GM12878 (cell line): ENCODE measurements at regions not wholly inside any gene's neighbourhood (a gene's known extent, or its start where the extent isn't known, plus 50 kb on each side); places are given as distances from the start of the nearest gene placed in this dataset.

Experiments used
- ATAC-seq: fragments of 200-7000 bp; cut with Tn5 transposase; 3 replicates; pipeline ENCODE4 v1.9.1; 2020; ENCODE audit warnings: mild to moderate bottlenecking, moderate library complexity
- BruUV-seq: library from RNA; stranded (reverse); fragments of 400-500 nt; replicated peaks from 2 replicates; lab custom pipeline; 2021; lab: Mats Ljungman, UMichigan
- CTCF ChIA-PET: fragments of 300-600 bp; sonication (Branson Sonifier 250); formaldehyde crosslinking; extraction: SDS; loops from one replicate; lab custom pipeline; 2021; ENCODE audit warnings: inconsistent platforms; lab: Yijun Ruan, JAX
- POLR2A ChIA-PET: fragments of 350-600 bp; formaldehyde crosslinking; extraction: SDS; loops from one replicate; lab custom pipeline; 2021; ENCODE audit warnings: inconsistent platforms; lab: Charles Lee
- RAD21 ChIA-PET: fragments of 300-600 bp; sonication (Branson Sonifier 250); formaldehyde crosslinking; loops from one replicate; lab custom pipeline; 2023; ENCODE audit warnings: antibody characterized with exemption; ENCODE audit not compliant: unreplicated experiment; lab: Charles Lee
- SMC1A ChIA-PET: fragments of 300-600 bp; sonication (Branson Sonifier 250); formaldehyde crosslinking; loops from one replicate; lab custom pipeline; 2023; ENCODE audit not compliant: unreplicated experiment, uncharacterized antibody; lab: Charles Lee
- DNase-seq: peaks from one replicate; pipeline ENCODE4 v3.0.0-alpha.2; 2011; ENCODE audit warnings: low read depth, low spot score
- FAIRE-seq: peaks from 3 replicates; lab custom pipeline; 2011; peaks lifted over from hg19 to GRCh38; lab: Jason Lieb, UNC
- H2AFZ ChIP-seq: 2 replicates; pipeline ENCODE4 v1.6.0; 2011; ENCODE audit warnings: low read depth, low read length, control low read depth; ENCODE audit not compliant: control insufficient read depth
- H3K27ac ChIP-seq: 2 replicates; pipeline ENCODE4 v1.5.1; 2011; ENCODE audit warnings: control low read depth; ENCODE audit not compliant: control insufficient read depth, insufficient read depth
- H3K27me3 ChIP-seq, 2 experiments: replicated peaks in 1 of 2; 2 replicates each; pipeline versions ENCODE4 v1.6.0 to v1.6.1; 2011; ENCODE audit warnings: low read length in 1 of 2; ENCODE audit not compliant: control insufficient read depth in 2 of 2, insufficient read depth in 2 of 2
- H3K36me3 ChIP-seq, 2 experiments: 2 replicates each; pipeline ENCODE4 v1.5.1; 2011; ENCODE audit warnings: low read length in 1 of 2; ENCODE audit not compliant: control insufficient read depth in 2 of 2, insufficient read depth in 2 of 2
- H3K4me1 ChIP-seq: 2 replicates; pipeline ENCODE4 v1.6.1; 2011; ENCODE audit warnings: mild to moderate bottlenecking, low read length, moderate library complexity, mixed read lengths; ENCODE audit not compliant: control insufficient read depth, insufficient read depth
- H3K4me2 ChIP-seq: 2 replicates; pipeline ENCODE4 v1.6.0; 2011; ENCODE audit warnings: control low read depth; ENCODE audit not compliant: control insufficient read depth, insufficient read depth
- H3K4me3 ChIP-seq: fragments of 200-600 bp; sonication (generic); 2 replicates; pipeline ENCODE4 v1.5.1; 2016
- H3K79me2 ChIP-seq: 2 replicates; pipeline ENCODE4 v1.6.0; 2011; ENCODE audit warnings: low read length; ENCODE audit not compliant: control insufficient read depth, insufficient read depth
- H3K9ac ChIP-seq: 2 replicates; pipeline ENCODE4 v1.8.0; 2011; ENCODE audit warnings: low read length, control low read depth, mixed read lengths; ENCODE audit not compliant: control insufficient read depth, insufficient read depth
- H3K9me3 ChIP-seq: replicated peaks from 3 replicates; pipeline ENCODE4 v1.5.1; 2011; ENCODE audit warnings: mild to moderate bottlenecking, low read length; ENCODE audit not compliant: control insufficient read depth, insufficient read depth
- H4K20me1 ChIP-seq: 2 replicates; pipeline ENCODE4 v1.6.0; 2011; ENCODE audit not compliant: control insufficient read depth, insufficient read depth
- ESRRA ChIP-seq: IDR thresholded peaks from 2 replicates; pipeline ENCODE4 v1.6.1; 2012; ENCODE audit warnings: mild to moderate bottlenecking, low read length, improper control_type of control experiment
- HDAC6 ChIP-seq: fragments of 200-600 bp; sonication (generic); IDR thresholded peaks from one replicate; pipeline ENCODE4 v1.8.0; 2017; ENCODE audit warnings: antibody characterized with exemption; ENCODE audit not compliant: unreplicated experiment
- IKZF2 ChIP-seq, 2 experiments: fragments of 450-650 bp; IDR thresholded peaks; 2 replicates each; pipeline ENCODE4 v1.6.1; 2017; ENCODE audit warnings: mild to moderate bottlenecking in 2 of 2, moderate library complexity in 2 of 2
- MYB ChIP-seq: fragments of 150-350 bp; IDR thresholded peaks from 2 replicates; pipeline ENCODE4 v1.6.1; 2014; ENCODE audit warnings: mild to moderate bottlenecking, low read depth, low read length, borderline replicate concordance
- SUPT20H ChIP-seq: IDR thresholded peaks from 2 replicates; pipeline ENCODE4 v1.6.1; 2011; ENCODE audit warnings: low read depth, mild to moderate bottlenecking, low read length, moderate library complexity, borderline replicate concordance; ENCODE audit not compliant: control insufficient read depth
- ZBTB11 ChIP-seq: fragments of 450-650 bp; formaldehyde crosslinking; IDR thresholded peaks from 2 replicates; pipeline ENCODE4 v1.5.0; 2022; ENCODE audit warnings: mild to moderate bottlenecking, missing genetic modification characterization
- ZNF384 ChIP-seq: IDR thresholded peaks from 2 replicates; pipeline ENCODE4 v1.6.1; 2012; ENCODE audit warnings: low read depth, mild to moderate bottlenecking, low read length, improper control_type of control experiment, borderline replicate concordance
- ZNF592 ChIP-seq: fragments of 450-650 bp; IDR thresholded peaks from 2 replicates; pipeline ENCODE4 v1.6.1; 2017; ENCODE audit warnings: mild to moderate bottlenecking, moderate library complexity
- WGBS: methylation state at CpG from one replicate; pipeline ENCODE4 v1.1.6; 2016; ENCODE audit warnings: low lambda C conversion rate; ENCODE audit not compliant: insufficient replicate concordance, insufficient coverage; ENCODE audit errors: missing lambda C conversion rate; 5-methylcytosine and 5-hydroxymethylcytosine counted together
- in situ Hi-C: fragments of 300-500 bp; cut with MboI; formaldehyde crosslinking; loops from 9 replicates; pipeline ENCODE4 v1.14.3; 2018; ENCODE audit warnings: mixed read lengths
- intact Hi-C: fragments of 100-400 bp; cut with micrococcal nuclease; formaldehyde crosslinking; loops from one replicate; pipeline ENCODE4 v1.14.2; 2022; ENCODE audit not compliant: unreplicated experiment
- TF ChIP-seq, protein P1 (sequence below): IDR thresholded peaks from 2 replicates; pipeline ENCODE4 v1.6.1; 2011; ENCODE audit warnings: borderline replicate concordance, low read depth, mild to moderate bottlenecking, moderate library complexity, mixed read lengths, low read length; ENCODE audit not compliant: insufficient read depth; ENCODE audit errors: extremely low read length

DNA sequence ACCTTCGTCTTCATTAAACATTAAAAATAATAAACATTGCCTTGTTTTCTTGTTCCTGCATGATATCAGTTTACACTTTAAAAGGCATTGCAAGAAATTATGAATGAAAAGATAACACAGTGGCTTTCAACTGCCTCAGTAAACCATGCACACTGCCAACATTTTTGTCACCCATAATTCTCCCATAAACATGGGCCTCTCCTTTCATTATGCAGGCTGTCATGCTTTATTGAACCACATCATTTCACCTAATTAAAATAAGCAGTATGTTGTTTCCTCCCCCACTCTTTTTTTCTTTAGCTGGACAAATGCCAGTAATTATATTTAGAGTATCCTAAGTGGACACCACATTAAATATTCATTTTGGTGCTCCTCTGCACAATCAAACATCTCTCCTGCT is 1566.5 kb upstream of the SLC10A2 start:
- no peak for ATAC-seq
- Histone ChIP-seq H3K27ac (no peak overlapping the region), H4K20me1 (no peaks in the 10 kb centered on the region), H3K27me3 (no peaks in the 10 kb centered on the region), H3K9ac (no peak overlapping the region), H3K4me2 (no peak overlapping the region), H2AFZ (no peak overlapping the region), H3K4me3 (no peak overlapping the region), H3K36me3 (no peaks in the 10 kb centered on the region), H3K9me3 (no peaks in the 10 kb centered on the region), H3K79me2 (no peaks in the 10 kb centered on the region), H3K4me1 (no peaks in the 10 kb centered on the region)
- DNase-seq: no peak
- BruUV-seq: no TSS peak
- ChIA-PET POLR2A (no interaction called here), RAD21 (no interaction called here), SMC1A (interaction anchor here (1.2 kb wide), 1 partner anchor 108 kb away, joined by 3 read pairs; no protein-coding TSS in a partner anchor), CTCF (no interaction called here)
- no peak for FAIRE-seq
- in situ Hi-C loops (no loop called here), intact Hi-C loops (no loop called here)
- 45% methylated on average over 1 of the region's 1 CpG for WGBS
- TF ChIP-seq, protein P1, sequence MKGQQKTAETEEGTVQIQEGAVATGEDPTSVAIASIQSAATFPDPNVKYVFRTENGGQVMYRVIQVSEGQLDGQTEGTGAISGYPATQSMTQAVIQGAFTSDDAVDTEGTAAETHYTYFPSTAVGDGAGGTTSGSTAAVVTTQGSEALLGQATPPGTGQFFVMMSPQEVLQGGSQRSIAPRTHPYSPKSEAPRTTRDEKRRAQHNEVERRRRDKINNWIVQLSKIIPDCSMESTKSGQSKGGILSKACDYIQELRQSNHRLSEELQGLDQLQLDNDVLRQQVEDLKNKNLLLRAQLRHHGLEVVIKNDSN: no peak
- TF ChIP-seq MYB: no peak

- WGBS: 15% methylated on average over 7 of the region's 7 CpGs
- intact Hi-C loops (no loop called here), in situ Hi-C loops (no loop called here)
- H3K9me3 ChIP-seq: no peaks in the 10 kb centered on the region
- no peaks in the 10 kb centered on the region for H3K4me1 ChIP-seq
- ChIA-PET POLR2A (no interaction called here), CTCF (no interaction called here), SMC1A (no interaction called here), RAD21 (no interaction called here)
- DNase-seq: no peak
- no peak overlapping the region for H3K27ac ChIP-seq
- H2AFZ ChIP-seq: no peak overlapping the region
- H3K36me3 ChIP-seq: no peaks in the 10 kb centered on the region
- H3K27me3 ChIP-seq: no peaks in the 10 kb centered on the region
- no peaks in the 10 kb centered on the region for H4K20me1 ChIP-seq
- no TSS peak for BruUV-seq
- ATAC-seq: no peak
- H3K9ac ChIP-seq: no peak overlapping the region
- no peak overlapping the region for H3K4me2 ChIP-seq
- H3K79me2 ChIP-seq: no peaks in the 10 kb centered on the region
- H3K4me3 ChIP-seq: no peak overlapping the region
- no peak for FAIRE-seq
- TF ChIP-seq ZNF384 (no peak), ZBTB11 (no peak), IKZF2 (IDR thresholded peaks at IDR 0.05) (no peak), MYB (no peak), SUPT20H (no peak), HDAC6 (no peak), ESRRA (no peak), ZNF592 (no peak)
Observed at GRCh38 chr13:104625201-104625600, 1559.0 kb upstream of the SLC10A2 start.
